Activated gamma-delta T cell treated with Interleukin-2 at 50 U/mL for 16 hours (primary cell): ENCODE measurements at regions not wholly inside any gene's neighbourhood (a gene's known extent, or its start where the extent isn't known, plus 50 kb on each side); places are given as distances from the start of the nearest gene placed in this dataset.
"Not testable (repeated sequence)": the region's sequence is repeated elsewhere in the genome, so short reads cannot be mapped to it uniquely, and the experiment has no call there.

Source experiments
- DNase-seq: peaks from one replicate; pipeline ENCODE4 v3.0.0-alpha.2; 2020

GRCh38 chr4:128758314-128758922 lies 51.1 kb upstream of the JADE1 start:
- no peak for DNase-seq

DNA sequence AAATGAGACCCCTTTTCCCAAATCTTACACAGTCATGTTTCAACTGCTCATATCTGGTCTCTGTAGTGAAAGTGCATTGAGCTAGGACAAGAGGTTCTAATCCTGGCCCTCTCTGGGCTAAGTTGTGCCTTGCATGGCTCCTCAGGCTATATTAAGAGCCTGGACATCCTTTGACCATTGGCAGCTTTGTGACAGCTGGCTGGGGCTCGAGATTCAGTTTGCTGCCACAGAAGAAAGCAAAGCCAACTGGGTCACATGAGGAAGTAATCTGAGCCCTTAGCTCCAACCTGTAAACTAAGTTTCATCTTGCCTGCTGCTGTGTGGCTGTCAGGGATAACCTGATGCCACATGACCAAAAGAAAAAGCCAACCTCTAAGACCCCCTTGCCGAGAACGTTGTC lies 51.8 kb upstream of the JADE1 start:
- DNase-seq: no peak

DNA sequence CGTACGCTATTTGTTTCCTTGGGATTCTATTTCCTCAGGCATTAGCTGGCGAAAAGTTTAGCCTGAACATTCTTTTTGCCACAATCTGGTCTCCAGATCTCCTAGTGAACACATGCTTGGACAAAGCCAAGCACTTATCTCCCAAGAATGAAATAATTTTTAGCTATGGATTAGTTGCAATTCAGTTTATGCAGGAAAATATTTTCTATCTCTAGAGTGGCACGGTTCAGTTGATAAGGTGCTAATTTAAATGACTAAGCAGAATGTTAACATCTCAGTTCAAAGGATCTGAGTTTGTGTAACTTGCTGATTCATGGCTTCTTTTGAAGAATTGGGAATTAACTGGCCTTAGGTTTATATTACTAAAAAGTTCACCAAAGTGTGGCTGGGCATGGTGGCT lies 58.1 kb upstream of the JADE1 start:
- no peak for DNase-seq

- DNase-seq: not testable (repeated sequence)
Observed at GRCh38 chr4:128741748-128742147, 67.8 kb upstream of the JADE1 start.

GRCh38 chr4:128737098-128737513 lies 72.4 kb upstream of the JADE1 start:
- DNase-seq: no peak

DNA sequence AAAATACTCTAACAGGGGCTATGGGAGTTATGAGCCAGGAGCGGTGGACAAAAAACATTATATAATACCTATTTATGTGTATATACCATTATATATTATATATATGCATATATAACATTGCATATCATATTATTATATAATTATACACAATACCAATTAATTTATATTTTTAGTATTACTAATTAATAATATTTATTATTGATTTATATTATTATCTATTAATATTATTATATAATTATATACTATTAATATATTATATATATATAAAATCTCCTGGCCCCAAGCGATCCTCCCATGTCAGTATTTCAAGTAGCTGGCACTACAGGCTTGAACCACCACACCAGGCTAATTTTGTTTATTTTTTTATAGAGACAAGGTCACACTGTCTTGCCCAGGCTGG lies 73.8 kb upstream of the JADE1 start:
- no peak for DNase-seq

DNA sequence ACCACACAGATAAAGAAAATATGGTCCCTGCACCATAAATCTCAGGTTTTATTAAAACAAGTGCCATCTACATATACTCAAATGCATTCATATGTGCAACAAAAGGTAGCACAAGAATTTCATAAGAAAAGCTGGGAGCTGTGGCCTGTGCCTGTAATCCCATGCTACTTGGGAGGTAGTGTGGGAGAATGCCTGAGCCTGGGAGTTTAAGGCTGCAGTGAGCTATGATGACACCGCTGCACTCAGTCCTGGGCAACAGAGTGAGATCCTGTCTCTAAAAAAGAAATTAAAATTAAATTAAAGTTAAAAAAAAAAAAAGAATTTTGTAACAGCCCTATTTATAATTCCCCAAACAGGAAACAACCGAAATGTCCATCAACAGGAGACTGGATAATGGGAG lies 81.3 kb upstream of the JADE1 start:
- DNase-seq: no peak

DNA sequence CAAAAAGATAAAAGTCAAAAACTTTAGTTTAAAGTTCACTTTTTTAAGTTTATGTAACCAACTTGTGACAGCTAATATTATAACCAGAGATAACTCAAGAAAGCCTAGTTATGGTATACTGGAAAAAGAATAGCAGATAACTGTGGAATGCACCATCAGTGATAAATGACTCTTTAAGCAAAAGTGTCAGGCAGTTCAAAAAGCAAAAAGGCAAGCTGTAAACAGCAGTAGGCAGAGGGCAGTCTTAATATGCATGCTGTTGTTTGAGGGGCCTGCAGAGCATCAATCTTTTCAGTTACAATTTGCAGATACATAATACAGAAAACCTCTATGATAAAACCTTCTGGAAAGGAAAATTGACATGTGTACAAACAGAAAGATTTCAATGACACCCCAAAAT lies 81.8 kb upstream of the JADE1 start:
- DNase-seq: no peak

- no peak for DNase-seq
Observed at GRCh38 chr4:128725405-128726055, 84.0 kb upstream of the JADE1 start.

DNA sequence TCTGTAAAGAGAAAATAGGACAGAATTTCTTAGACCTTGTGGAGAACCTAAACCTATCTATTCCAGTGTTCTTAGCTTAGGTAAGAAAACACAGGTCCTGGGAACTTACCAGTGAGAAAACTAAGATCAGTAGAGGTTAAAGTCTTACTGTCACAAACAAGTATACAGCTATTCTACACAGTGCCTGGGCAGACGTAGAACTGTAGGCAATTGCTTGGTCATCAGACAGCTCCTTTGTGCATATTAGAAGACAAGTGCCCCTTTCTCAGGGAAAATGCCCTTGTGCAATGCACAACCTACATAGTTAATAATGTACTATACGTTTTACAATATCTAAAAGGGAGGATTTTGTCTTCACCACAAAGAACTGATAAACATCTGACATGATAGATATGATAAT lies 86.6 kb upstream of the JADE1 start:
- DNase-seq: no peak

DNA sequence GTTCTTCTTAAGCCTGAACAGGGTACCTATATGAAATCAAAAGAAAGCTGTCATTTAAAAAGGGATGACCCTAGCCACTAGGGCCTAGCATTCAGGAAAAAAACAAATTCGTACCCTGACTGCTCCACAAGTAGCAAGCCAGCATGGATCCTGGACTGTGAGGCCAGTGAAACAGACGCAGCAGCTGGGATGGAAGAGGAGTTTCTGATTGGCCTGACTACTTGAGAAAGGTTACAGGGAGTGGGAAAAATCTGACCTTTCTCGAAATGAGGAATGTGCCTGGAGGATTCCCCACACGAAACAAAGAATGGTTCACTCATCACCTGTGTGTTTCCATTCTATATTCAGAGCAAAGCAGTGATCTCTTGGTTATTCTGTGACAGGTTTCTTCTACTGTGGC lies 87.6 kb upstream of the JADE1 start:
- no peak for DNase-seq

DNA sequence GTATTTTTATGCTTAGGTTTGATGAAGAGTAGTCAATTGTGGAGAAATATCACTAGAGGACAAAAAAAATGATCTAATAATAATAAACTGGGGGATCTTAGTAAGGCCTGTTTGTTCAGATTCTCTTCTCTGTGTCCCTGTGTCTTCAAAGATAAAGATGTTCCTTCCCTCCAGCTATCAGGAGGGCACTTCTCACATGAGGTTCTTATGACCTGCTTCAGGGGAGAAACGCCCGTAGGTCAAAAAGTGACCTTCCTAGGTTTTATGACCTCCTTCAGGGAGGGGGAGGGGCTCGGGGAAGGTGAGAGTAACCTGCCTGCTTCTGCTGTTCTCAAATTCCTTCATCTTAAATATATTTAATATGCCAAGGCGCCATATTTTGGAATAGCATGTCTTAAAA lies 89.2 kb upstream of the JADE1 start:
- DNase-seq: no peak

DNA sequence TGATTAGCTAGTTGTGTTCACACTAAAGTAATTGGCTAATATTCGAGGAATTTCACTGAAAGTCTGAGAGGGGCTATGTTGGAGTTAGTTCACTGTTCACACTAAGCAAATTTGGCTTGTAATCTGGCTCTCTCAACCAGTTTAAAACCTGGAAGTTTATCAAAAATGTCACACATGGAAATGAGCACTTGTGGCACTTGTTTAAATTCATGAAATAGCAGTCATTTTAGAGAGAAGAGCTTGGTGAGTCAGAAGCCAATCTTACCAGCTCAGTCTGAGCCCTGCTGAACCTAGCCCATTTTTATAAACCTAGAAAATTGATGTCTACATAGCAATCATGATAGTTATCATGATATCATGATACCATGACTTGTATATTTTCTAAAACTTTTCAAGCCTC lies 90.7 kb upstream of the JADE1 start:
- DNase-seq: no peak

DNA sequence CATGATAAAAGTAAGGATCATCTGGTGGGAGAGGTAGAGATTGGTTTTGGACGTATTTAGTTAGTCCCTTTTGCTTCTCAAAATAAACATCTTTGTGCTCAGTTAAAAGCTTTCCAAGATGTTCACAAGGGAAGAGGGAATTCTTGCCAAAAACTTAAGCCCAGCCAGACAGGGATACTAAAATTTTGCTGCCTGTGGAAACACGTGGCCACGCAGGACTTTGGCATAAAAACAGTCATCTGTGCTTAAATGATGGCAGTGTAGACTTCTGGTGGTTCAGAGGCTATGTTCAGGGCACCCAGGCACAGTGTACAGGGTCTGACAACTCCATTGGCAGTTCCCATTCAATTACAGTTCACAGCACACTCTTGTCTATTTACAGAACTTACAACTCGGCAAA lies 93.2 kb upstream of the JADE1 start:
- no peak for DNase-seq

- no peak for DNase-seq
Observed at GRCh38 chr4:128715616-128716015, 93.9 kb upstream of the JADE1 start.

GRCh38 chr4:128711361-128711760 lies 98.1 kb upstream of the JADE1 start:
- DNase-seq: no peak

DNA sequence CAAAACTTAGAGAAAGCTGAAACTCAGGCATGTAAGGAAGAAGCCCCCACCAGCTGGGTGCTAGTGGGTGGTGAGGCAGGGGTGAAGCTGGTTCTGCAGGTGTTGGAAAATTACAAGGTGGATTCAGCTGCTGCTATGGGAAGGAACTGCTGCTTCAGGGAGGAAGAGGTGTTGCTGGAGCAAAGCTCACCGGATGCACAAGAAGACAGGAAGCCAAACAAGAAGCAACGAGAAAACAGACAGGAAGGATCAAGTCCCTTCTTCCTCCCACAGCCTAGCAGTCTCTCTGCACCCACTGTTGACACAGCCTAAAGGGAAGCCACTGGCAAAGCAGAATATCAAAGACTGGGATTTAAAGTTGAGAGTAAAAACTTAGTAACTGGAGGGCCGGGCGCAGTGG lies 100.2 kb upstream of the JADE1 start:
- DNase-seq: no peak

DNA sequence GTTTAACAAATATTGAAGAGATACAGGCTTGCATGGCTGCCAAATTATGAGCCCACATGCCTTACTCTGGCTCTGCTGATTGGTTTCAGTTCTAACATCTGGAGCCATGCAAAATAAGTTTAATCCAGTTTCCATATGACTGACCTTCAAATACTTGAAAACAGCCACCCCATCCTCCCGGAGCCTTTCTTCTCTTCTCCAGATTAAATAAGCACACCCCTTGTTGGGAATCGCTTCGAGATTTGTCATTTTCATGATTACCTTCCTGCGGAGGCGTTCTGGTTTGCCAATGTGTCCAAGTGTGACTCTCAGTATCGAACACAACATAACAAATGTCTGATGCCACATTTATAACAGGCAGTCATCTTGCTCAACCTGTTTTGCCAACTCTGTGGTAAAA lies 101.6 kb upstream of the JADE1 start:
- DNase-seq: no peak

GRCh38 chr4:128703948-128704347 lies 105.6 kb upstream of the JADE1 start:
- no peak for DNase-seq

GRCh38 chr4:128700659-128701350 lies 108.7 kb upstream of the JADE1 start:
- no peak for DNase-seq

DNA sequence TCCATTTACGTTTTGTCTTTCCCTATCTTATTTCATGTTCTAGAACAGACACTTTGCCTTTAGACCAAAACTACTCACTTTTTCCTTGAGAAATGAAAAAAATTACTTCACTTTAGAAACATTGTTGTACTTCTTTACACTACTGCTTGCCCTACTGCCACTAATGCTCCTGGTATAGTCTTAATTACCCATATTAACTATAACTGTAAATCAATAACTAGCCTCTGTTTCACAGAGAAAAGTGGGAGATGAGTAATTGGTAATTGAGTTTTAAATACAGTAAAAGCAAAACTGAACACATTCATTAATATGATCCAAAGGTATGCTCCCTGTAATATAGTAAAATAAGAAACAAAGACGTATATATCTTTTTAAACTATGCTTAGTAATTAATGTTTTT lies 111.1 kb upstream of the JADE1 start:
- DNase-seq: no peak

- DNase-seq: no peak
Observed at GRCh38 chr4:128697323-128697722, 112.2 kb upstream of the JADE1 start.

GRCh38 chr4:128690011-128690410 lies 119.5 kb upstream of the JADE1 start:
- DNase-seq: no peak

DNA sequence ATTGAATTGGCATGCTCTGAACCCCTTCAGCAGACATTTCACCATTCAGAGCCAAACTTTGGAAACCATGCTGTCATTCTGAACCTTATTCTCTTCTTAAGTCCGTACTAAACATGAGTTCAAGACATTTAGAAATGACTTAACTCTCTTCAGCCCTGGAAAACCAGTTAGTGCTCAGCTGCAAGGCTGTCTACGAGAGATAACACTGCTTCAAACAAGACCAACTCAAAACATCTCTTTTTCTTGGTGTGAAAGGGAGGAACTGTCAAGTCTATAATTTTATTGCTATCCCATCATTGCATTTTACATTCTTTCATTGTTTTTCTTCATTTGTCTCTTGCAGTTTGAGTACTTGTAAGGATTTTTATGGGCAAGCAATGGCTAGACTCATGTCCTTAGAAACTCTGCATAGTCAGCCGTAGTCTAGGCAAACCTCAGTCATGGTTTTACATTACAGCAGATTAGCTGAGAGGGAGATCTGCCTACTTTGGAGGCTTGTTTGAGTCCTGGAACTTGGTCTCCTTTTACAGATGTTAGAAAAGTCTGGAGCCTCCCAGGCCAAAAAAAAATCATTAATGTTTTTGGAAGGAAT lies 120.6 kb upstream of the JADE1 start:
- DNase-seq: no peak
